Activated B cell treated with CpG ODN at 0.5 μM for 24 hours (primary cell): ENCODE measurements at regions not wholly inside any gene's neighbourhood (a gene's known extent, or its start where the extent isn't known, plus 50 kb on each side); places are given as distances from the start of the nearest gene placed in this dataset.

Source experiments
- ATAC-seq: fragments of 200-7000 bp; cut with Tn5 transposase; one replicate; pipeline ENCODE4 v1.10.0; 2021; ENCODE audit warnings: low read depth, mild to moderate bottlenecking, moderate library complexity
- CTCF ChIA-PET: fragments of 350-600 bp; sonication (Branson Sonifier 250); formaldehyde crosslinking; loops from one replicate; lab custom pipeline; 2021; ENCODE audit warnings: antibody characterized with exemption; lab: Charles Lee
- POLR2A ChIA-PET: fragments of 350-600 bp; sonication (Branson Sonifier 250); formaldehyde crosslinking; loops from one replicate; lab custom pipeline; 2021; ENCODE audit warnings: antibody characterized with exemption; lab: Charles Lee
- DNase-seq: peaks from one replicate; pipeline ENCODE4 v3.0.0; 2022
- H3K27ac Mint-ChIP-seq: one replicate; pipeline ENCODE4 v1.8.0; 2020; ENCODE audit warnings: mixed read lengths
- H3K27me3 Mint-ChIP-seq: one replicate; pipeline ENCODE4 v1.8.0; 2021; ENCODE audit warnings: mixed read lengths
- H3K36me3 Mint-ChIP-seq: one replicate; pipeline ENCODE4 v1.8.0; 2021; ENCODE audit warnings: low read depth, mixed read lengths
- H3K4me1 Mint-ChIP-seq: one replicate; pipeline ENCODE4 v1.8.0; 2021; ENCODE audit warnings: mixed read lengths
- H3K4me3 Mint-ChIP-seq: one replicate; pipeline ENCODE4 v1.8.0; 2020; ENCODE audit warnings: mild to moderate bottlenecking, mixed read lengths
- H3K9me3 Mint-ChIP-seq: one replicate; pipeline ENCODE4 v1.8.0; 2020; ENCODE audit warnings: mixed read lengths
- CTCF ChIP-seq: fragments of 200-600 bp; IDR thresholded peaks from one replicate; pipeline ENCODE4 v1.8.0; 2022; ENCODE audit warnings: antibody characterized with exemption, mild to moderate bottlenecking
- intact Hi-C: fragments of 100-400 bp; cut with micrococcal nuclease; formaldehyde crosslinking; loops from one replicate; pipeline ENCODE4 v1.15.1; 2024

GRCh38 chr4:110753466-110753865 is 130.6 kb upstream of the PITX2 start:
- Mint-ChIP-seq H3K4me3 (no peak overlapping the region), H3K27me3 (peaks cover 2% of the 10 kb centered on the region), H3K4me1 (no peaks in the 10 kb centered on the region), H3K27ac (no peak overlapping the region), H3K9me3 (no peaks in the 10 kb centered on the region), H3K36me3 (no peaks in the 10 kb centered on the region)
- intact Hi-C loops = no loop called here
- POLR2A ChIA-PET = no interaction called here
- ATAC-seq (no peak), DNase-seq (no peak)
- CTCF ChIA-PET = no interaction called here
- TF ChIP-seq CTCF = no peak

GRCh38 chr4:110754716-110755115 is 131.8 kb upstream of the PITX2 start:
- ATAC-seq (no peak), DNase-seq (no peak)
- TF ChIP-seq CTCF = no peak
- no peaks in the 10 kb centered on the region for H3K4me1 Mint-ChIP-seq
- H3K27me3 Mint-ChIP-seq = peaks cover 2% of the 10 kb centered on the region
- no peaks in the 10 kb centered on the region for H3K9me3 Mint-ChIP-seq
- ChIA-PET POLR2A (no interaction called here), CTCF (no interaction called here)
- intact Hi-C loops = no loop called here
- H3K4me3 Mint-ChIP-seq = no peak overlapping the region
- H3K27ac Mint-ChIP-seq = no peak overlapping the region
- H3K36me3 Mint-ChIP-seq = no peaks in the 10 kb centered on the region

GRCh38 chr4:110769578-110769977 is 146.7 kb upstream of the PITX2 start:
- Mint-ChIP-seq H3K9me3 (peaks cover 2% of the 10 kb centered on the region), H3K27ac (no peak overlapping the region), H3K36me3 (no peaks in the 10 kb centered on the region), H3K4me3 (no peak overlapping the region), H3K27me3 (no peaks in the 10 kb centered on the region), H3K4me1 (no peaks in the 10 kb centered on the region)
- ChIA-PET CTCF (no interaction called here), POLR2A (no interaction called here)
- no peak for DNase-seq
- intact Hi-C loops = no loop called here
- no peak for TF ChIP-seq CTCF
- ATAC-seq = no peak

GRCh38 chr4:110770353-110770752 is 147.5 kb upstream of the PITX2 start:
- Mint-ChIP-seq H3K27ac (no peak overlapping the region), H3K4me3 (no peak overlapping the region), H3K9me3 (peaks cover 2% of the 10 kb centered on the region), H3K27me3 (no peaks in the 10 kb centered on the region), H3K36me3 (no peaks in the 10 kb centered on the region), H3K4me1 (no peaks in the 10 kb centered on the region)
- DNase-seq (no peak), ATAC-seq (no peak)
- TF ChIP-seq CTCF = no peak
- ChIA-PET POLR2A (no interaction called here), CTCF (no interaction called here)
- intact Hi-C loops = no loop called here

GRCh38 chr4:110778521-110778920 is 155.6 kb upstream of the PITX2 start:
- intact Hi-C loops = no loop called here
- TF ChIP-seq CTCF = no peak
- H3K36me3 Mint-ChIP-seq = no peaks in the 10 kb centered on the region
- no peaks in the 10 kb centered on the region for H3K4me1 Mint-ChIP-seq
- H3K27ac Mint-ChIP-seq = no peak overlapping the region
- H3K4me3 Mint-ChIP-seq = no peak overlapping the region
- ChIA-PET CTCF (no interaction called here), POLR2A (no interaction called here)
- ATAC-seq = no peak
- peaks cover 2% of the 10 kb centered on the region for H3K9me3 Mint-ChIP-seq
- H3K27me3 Mint-ChIP-seq = no peaks in the 10 kb centered on the region
- DNase-seq = no peak
